HAP-1 (cell line): ENCODE measurements at regions not wholly inside any gene's neighbourhood (a gene's known extent, or its start where the extent isn't known, plus 50 kb on each side); places are given as distances from the start of the nearest gene placed in this dataset.

Experiments
- DNase-seq, 2 experiments: peaks; one replicate each; pipeline ENCODE4 v3.0.0-alpha.2; 2016 to 2020; ENCODE audit warnings: low spot score in 2 of 2
- H3K27me3 ChIP-seq: fragments of 250-450 bp; sonication (Bioruptor Pico); 2 replicates; pipeline ENCODE4 v1.5.1; 2020; ENCODE audit warnings: low read depth, mild to moderate bottlenecking, moderate library complexity
- H3K36me3 ChIP-seq: fragments of 250-450 bp; sonication (Bioruptor Pico); replicated peaks from 2 replicates; pipeline ENCODE4 v1.5.1; 2020; ENCODE audit warnings: mild to moderate bottlenecking
- H3K4me1 ChIP-seq: fragments of 250-450 bp; sonication (Bioruptor Pico); 2 replicates; pipeline ENCODE4 v1.5.1; 2020; ENCODE audit warnings: mild to moderate bottlenecking
- H3K4me3 ChIP-seq: fragments of 250-450 bp; sonication (Bioruptor Pico); 2 replicates; pipeline ENCODE4 v1.5.1; 2020; ENCODE audit warnings: mild to moderate bottlenecking, moderate library complexity
- H3K9me3 ChIP-seq: fragments of 250-450 bp; sonication (Bioruptor Pico); 2 replicates; pipeline ENCODE4 v1.5.1; 2020; ENCODE audit warnings: mild to moderate bottlenecking, moderate library complexity
- in situ Hi-C: fragments of 300-500 bp; cut with MboI; formaldehyde crosslinking; loops from 3 replicates; pipeline ENCODE4 v1.14.3; 2020; ENCODE audit warnings: low sequenced_read_pairs, inconsistent platforms, mixed read lengths

DNA sequence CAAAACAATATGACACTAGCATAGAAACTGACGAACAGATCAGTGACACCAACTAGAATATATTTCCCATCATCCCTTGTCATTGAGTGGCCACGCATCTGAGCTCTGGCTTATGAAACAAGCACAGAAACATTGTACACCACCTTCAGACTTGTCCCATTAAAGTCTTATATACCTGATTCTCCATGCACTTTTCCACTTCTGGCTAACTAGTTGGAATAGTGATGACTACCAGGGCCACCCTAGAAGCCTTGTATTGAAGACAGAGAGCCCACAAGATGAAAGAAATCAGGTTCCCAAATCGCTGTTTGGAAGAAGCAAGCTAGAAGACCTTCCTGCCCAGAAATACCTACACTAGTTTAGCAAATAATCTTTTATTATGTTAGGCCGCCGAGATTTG lies 99.7 kb upstream of the PPM1H start:
- in situ Hi-C loops = no loop called here
- no peaks in the 10 kb centered on the region for H3K4me1 ChIP-seq
- H3K4me3 ChIP-seq = no peak overlapping the region
- no peaks in the 10 kb centered on the region for H3K36me3 ChIP-seq
- no peak for DNase-seq
- no peaks in the 10 kb centered on the region for H3K9me3 ChIP-seq
- H3K27me3 ChIP-seq = no peaks in the 10 kb centered on the region

GRCh38 chr12:63029676-63030075 lies 94.7 kb upstream of the PPM1H start:
- in situ Hi-C loops = no loop called here
- Histone ChIP-seq H3K4me1 (peaks cover 12% of the 10 kb centered on the region), H3K36me3 (no peaks in the 10 kb centered on the region), H3K27me3 (no peaks in the 10 kb centered on the region), H3K9me3 (no peaks in the 10 kb centered on the region), H3K4me3 (no peak overlapping the region)
- DNase-seq = no peak

GRCh38 chr12:63028951-63029350 lies 94.0 kb upstream of the PPM1H start:
- H3K36me3 ChIP-seq = no peaks in the 10 kb centered on the region
- H3K9me3 ChIP-seq = no peaks in the 10 kb centered on the region
- no peak for DNase-seq
- in situ Hi-C loops = no loop called here
- no peaks in the 10 kb centered on the region for H3K27me3 ChIP-seq
- H3K4me1 ChIP-seq = peaks cover 12% of the 10 kb centered on the region
- no peak overlapping the region for H3K4me3 ChIP-seq

GRCh38 chr12:63025116-63025515 lies 90.2 kb upstream of the PPM1H start:
- in situ Hi-C loops = no loop called here
- Histone ChIP-seq H3K36me3 (no peaks in the 10 kb centered on the region), H3K4me1 (peaks cover 12% of the 10 kb centered on the region), H3K27me3 (no peaks in the 10 kb centered on the region), H3K4me3 (no peak overlapping the region), H3K9me3 (no peaks in the 10 kb centered on the region)
- peak in 1 of 2 experiments; percentile 9 for DNase-seq

DNA sequence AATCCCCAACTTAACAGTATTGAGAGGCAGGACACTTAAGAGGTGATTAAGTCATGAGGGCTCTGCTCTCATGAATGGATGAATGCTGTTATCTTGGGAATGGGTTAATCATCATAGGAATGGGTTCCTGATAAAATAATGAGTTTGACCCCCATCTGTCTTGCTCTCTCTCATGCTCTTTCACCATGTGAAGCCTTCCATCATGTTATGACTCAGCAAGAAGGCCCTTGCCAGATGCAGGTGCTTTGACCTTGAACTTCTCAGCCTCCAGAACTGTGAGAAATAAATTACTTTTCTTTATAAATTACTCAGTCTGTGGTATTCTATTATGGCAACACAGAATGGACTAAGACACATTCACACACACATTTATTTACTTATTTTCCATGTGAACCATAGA lies 89.0 kb upstream of the PPM1H start:
- no peak for DNase-seq
- Histone ChIP-seq H3K36me3 (no peaks in the 10 kb centered on the region), H3K4me3 (no peak overlapping the region), H3K27me3 (no peaks in the 10 kb centered on the region), H3K4me1 (peaks cover 12% of the 10 kb centered on the region), H3K9me3 (no peaks in the 10 kb centered on the region)
- in situ Hi-C loops = no loop called here

- in situ Hi-C loops = no loop called here
- no peak for DNase-seq
- H3K4me1 ChIP-seq = no peaks in the 10 kb centered on the region
- H3K27me3 ChIP-seq = no peaks in the 10 kb centered on the region
- no peaks in the 10 kb centered on the region for H3K36me3 ChIP-seq
- H3K4me3 ChIP-seq = no peak overlapping the region
- no peaks in the 10 kb centered on the region for H3K9me3 ChIP-seq
Measured at GRCh38 chr12:63021116-63021515, 86.2 kb upstream of the PPM1H start.

DNA sequence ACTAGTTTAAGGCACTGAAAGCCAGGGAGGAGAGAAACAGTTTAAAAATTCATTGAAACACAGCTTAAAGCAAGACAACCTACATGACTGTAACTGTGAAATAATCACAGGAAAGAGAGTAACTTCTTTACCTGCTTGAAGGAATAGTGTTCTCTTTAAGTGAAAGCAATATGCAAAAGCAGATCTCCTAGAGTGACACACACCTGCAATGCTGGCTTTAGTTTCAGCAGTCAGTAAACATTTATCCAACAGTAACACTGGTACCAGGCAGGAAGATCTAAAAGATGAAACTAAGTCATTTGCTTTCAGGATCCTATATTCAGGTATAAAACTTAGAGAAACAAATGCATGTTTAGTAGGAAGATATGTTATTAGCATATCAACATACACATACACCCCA lies 85.3 kb upstream of the PPM1H start:
- H3K9me3 ChIP-seq = no peaks in the 10 kb centered on the region
- no peak for DNase-seq
- in situ Hi-C loops = no loop called here
- H3K4me1 ChIP-seq = no peaks in the 10 kb centered on the region
- H3K4me3 ChIP-seq = no peak overlapping the region
- no peaks in the 10 kb centered on the region for H3K27me3 ChIP-seq
- H3K36me3 ChIP-seq = no peaks in the 10 kb centered on the region

DNA sequence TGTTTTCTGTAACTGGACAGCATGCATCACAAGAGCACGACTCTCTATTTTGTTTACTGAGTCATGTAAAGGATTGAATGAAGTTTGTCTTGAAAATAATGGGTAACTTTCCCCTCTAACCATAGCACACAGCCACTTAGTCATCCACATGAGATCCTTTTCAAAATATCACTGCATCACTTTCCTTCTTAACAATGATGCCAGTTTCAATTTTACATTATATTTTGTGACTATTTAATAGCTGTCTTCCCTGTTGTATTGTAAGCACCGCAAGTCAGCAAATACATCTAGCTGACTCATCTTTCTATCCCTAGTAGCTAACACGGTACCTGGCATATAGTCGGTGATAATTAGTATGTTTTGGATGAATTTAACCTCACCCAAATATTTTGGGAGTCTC lies 83.3 kb upstream of the PPM1H start:
- no peak overlapping the region for H3K4me3 ChIP-seq
- no peaks in the 10 kb centered on the region for H3K9me3 ChIP-seq
- H3K36me3 ChIP-seq = no peaks in the 10 kb centered on the region
- DNase-seq = no peak
- H3K27me3 ChIP-seq = no peaks in the 10 kb centered on the region
- in situ Hi-C loops = no loop called here
- no peaks in the 10 kb centered on the region for H3K4me1 ChIP-seq

DNA sequence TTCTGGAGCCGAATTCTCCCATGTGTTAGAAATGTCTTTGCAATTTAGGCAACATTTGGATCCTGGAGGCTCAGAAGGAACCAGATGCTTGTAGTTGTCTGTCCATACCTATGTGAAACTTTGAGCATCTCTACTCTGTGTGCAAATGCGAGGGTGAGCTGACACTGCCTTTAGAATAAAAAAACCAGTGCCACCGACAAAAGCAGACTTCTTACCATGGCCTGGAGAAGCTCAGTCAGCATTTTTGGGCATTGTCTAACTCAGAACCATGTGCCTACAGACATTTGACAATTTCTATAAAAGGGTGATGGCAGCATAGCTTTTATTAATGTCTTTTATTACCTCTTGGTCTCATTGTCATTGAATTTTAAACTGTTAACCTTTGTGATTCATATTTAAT lies 78.4 kb upstream of the PPM1H start:
- H3K9me3 ChIP-seq = no peaks in the 10 kb centered on the region
- in situ Hi-C loops = no loop called here
- H3K36me3 ChIP-seq = no peaks in the 10 kb centered on the region
- no peak for DNase-seq
- no peaks in the 10 kb centered on the region for H3K27me3 ChIP-seq
- no peak overlapping the region for H3K4me3 ChIP-seq
- H3K4me1 ChIP-seq = no peaks in the 10 kb centered on the region

DNA sequence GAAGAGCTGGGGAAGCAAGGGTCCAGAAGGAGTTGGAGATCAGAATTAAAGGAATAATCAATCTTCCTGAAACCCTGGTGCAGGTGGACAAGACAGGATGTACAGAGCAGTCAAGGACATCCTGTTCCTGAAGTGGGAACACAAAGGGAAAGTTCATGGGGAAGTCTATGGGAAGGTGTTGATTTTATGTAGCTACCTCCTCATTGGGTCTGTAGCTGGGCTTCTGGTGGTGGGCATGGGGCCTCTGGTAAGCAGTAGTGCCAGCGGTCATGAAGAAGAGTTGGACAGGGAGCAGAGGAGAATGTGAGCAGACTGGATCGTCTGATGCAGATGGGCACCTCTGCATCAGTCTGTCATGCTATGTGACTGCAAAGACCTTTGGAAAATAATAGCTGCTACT lies 75.7 kb upstream of the PPM1H start:
- no peak overlapping the region for H3K4me3 ChIP-seq
- no peaks in the 10 kb centered on the region for H3K9me3 ChIP-seq
- H3K4me1 ChIP-seq = no peaks in the 10 kb centered on the region
- in situ Hi-C loops = no loop called here
- no peaks in the 10 kb centered on the region for H3K36me3 ChIP-seq
- DNase-seq = no peak
- H3K27me3 ChIP-seq = no peaks in the 10 kb centered on the region

DNA sequence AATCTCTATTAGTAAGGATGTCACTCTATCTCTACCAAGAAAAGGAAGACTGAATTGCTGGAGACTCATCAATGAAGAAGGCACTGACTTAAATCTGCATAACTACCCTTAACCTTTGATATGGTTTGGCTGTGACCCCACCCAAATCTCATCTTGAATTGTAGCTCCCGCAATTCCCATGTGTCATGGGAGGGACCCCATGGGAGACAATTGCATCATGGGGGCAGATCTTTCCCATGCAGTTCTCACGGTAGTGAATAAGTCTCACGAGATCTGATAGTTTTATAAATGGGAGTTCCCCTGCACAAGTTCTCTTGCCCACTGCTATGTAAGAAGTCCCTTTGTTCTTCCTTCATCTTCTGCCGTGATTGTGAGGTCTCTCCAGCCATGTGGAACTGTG lies 73.4 kb upstream of the PPM1H start:
- Histone ChIP-seq H3K9me3 (no peaks in the 10 kb centered on the region), H3K27me3 (no peaks in the 10 kb centered on the region), H3K4me3 (no peak overlapping the region), H3K36me3 (no peaks in the 10 kb centered on the region), H3K4me1 (no peaks in the 10 kb centered on the region)
- in situ Hi-C loops = no loop called here
- DNase-seq = no peak

GRCh38 chr12:63007726-63008125 lies 72.8 kb upstream of the PPM1H start:
- in situ Hi-C loops = no loop called here
- DNase-seq = no peak
- Histone ChIP-seq H3K4me1 (no peaks in the 10 kb centered on the region), H3K27me3 (no peaks in the 10 kb centered on the region), H3K4me3 (no peak overlapping the region), H3K9me3 (no peaks in the 10 kb centered on the region), H3K36me3 (no peaks in the 10 kb centered on the region)

- H3K4me3 ChIP-seq = no peak overlapping the region
- no peaks in the 10 kb centered on the region for H3K4me1 ChIP-seq
- in situ Hi-C loops = no loop called here
- DNase-seq = no peak
- H3K27me3 ChIP-seq = no peaks in the 10 kb centered on the region
- no peaks in the 10 kb centered on the region for H3K36me3 ChIP-seq
- H3K9me3 ChIP-seq = no peaks in the 10 kb centered on the region
Measured at GRCh38 chr12:63006536-63006935, 71.6 kb upstream of the PPM1H start.

GRCh38 chr12:63005382-63005781 lies 70.4 kb upstream of the PPM1H start:
- Histone ChIP-seq H3K4me1 (no peaks in the 10 kb centered on the region), H3K27me3 (no peaks in the 10 kb centered on the region; the same call in 1 of the 2 replicates), H3K9me3 (no peaks in the 10 kb centered on the region), H3K36me3 (no peaks in the 10 kb centered on the region), H3K4me3 (no peak overlapping the region)
- no peak for DNase-seq
- in situ Hi-C loops = no loop called here

DNA sequence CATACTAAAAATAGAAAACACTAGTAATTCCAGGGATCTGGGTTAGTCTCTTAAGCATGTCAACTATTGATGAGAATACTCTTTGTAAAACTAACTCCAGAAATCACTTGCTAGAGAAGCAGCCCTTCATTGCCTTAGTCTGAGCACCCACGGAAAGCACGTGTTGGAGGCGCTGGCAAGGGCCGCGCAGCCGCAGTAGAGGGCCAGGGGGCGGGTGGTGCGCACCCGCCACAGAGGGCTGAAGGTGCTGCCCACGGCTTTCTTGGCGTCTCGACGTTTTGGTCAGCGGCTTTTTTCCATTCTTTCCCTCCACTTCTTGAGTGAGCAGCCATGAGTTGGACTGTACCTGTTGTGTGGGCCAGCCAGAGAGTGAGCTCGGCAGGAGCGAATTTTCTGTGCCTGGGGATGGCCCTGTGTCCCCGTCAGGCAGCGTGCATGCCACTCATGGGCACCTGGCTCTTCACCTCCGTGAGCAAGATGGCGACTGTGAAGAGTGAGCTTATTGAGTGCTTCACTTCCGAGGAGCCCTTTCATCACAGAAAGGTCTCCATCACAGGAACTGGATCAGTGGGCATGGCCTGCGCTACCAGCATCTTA lies 68.4 kb upstream of the PPM1H start:
- Histone ChIP-seq H3K4me1 (no peaks in the 10 kb centered on the region), H3K27me3 (no peaks in the 10 kb centered on the region; the same call in 1 of the 2 replicates), H3K9me3 (no peaks in the 10 kb centered on the region), H3K4me3 (no peak overlapping the region), H3K36me3 (no peaks in the 10 kb centered on the region)
- no peak for DNase-seq
- in situ Hi-C loops = no loop called here
